ENCODE measurements at regions not wholly inside any gene's neighbourhood (a gene's known extent, or its start where the extent isn't known, plus 50 kb on each side); places are given as distances from the start of the nearest gene placed in this dataset.
"Not testable (repeated sequence)": the region's sequence is repeated elsewhere in the genome, so short reads cannot be mapped to it uniquely, and the experiment has no call there.

DNA sequence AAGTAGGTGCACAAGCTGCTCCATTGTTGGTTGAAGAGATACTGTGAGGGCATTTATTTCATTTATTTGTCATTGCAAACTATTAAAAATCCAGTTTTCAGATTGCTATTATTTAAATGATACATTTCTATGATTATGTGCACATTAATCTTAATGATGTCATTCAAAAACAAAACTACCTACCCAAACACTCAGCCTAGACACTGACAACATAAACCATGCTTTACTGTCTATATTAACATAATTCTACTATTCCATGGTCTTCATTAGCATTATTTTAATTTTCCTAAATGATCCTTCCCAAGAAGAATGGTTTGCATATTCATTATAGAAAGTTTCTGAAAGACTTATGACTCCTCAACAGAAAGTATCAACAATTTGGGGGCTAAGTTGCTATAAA lies 813.0 kb upstream of the SLITRK5 start:
- no peak for DNase-seq (ENCODE audit: low spot score)

GRCh38 chr13:86862137-86862536 lies 809.0 kb upstream of the SLITRK5 start:
- no peak for DNase-seq (ENCODE audit: low spot score)

DNA sequence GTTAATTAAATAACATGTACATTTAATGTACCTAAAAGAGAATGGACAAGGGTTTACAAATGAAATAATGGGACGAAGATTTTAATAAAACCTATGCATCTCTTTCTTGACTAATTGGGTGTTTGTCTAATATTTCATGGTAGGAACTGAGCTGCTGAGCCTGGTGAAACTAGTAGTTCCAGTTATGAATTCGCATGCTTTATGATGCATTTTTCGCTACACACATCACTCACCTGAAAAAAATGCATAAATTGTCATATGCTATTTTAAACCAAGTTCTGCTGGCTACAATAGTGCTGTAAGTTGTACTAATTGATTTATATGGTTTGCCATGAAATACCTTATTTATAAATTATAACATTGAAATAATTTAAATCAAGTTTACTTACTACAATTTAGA lies 806.8 kb upstream of the SLITRK5 start:
- no peak for DNase-seq (ENCODE audit: low spot score)

- DNase-seq (ENCODE audit: low spot score) = no peak
Measured at GRCh38 chr13:86870444-86870843, 800.7 kb upstream of the SLITRK5 start.

DNA sequence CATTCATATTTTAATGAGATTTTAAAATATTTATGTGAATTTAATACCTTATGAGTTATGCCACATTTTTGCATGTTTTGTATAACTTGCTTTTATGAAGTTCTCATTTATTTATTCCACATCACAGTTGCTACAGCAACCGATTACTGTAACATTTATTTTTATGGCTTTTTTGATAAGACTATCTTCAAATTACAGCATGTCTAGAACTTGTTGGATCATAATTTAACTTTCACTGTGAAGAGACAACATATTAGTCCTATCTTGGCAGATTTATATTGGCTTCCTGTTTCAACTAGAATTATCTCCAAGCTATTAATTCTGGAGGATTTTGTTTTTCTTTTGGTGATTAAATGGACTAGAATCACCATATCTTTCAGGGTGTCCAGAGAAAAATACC lies 793.7 kb upstream of the SLITRK5 start:
- DNase-seq (ENCODE audit: low spot score) = no peak

DNA sequence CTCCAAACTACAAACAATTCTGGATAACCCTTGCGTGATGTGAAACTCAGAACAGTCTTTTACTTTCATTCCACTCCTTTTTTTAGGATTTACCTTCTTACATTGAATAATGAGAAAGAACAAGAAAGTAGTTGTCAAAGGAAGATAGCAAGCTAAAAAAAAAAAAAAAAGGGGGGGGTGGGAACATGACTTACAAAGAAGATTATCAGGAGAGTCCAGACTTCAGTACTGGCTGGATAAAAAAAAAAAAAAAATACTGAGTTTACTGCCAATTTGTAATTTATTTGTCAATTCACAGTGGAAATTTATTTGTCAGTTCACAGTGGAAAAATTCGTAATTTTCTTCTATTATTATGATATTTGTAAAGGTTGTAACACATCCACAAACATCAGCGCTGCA lies 792.4 kb upstream of the SLITRK5 start:
- DNase-seq (ENCODE audit: low spot score) = no peak

GRCh38 chr13:86881390-86881789 lies 789.8 kb upstream of the SLITRK5 start:
- DNase-seq (ENCODE audit: low spot score) = no peak

DNA sequence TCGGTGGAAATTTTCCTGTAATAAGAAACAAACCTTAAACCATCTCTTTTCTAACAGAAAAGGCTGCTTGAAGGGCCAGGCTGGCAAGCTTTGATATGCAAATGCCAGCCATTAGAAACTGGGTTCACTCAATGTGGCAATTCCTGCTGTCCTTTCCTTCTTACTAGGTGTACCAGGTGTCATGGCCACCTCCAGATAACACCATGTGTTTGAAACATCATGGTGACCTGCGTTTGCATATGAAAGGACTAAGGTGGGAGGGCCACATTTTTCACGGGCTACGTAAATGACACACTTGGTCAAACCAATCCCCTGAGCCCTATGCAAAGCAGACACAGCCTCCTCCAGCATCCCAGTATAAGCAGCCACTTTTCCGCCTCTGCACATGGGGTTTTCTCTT lies 789.1 kb upstream of the SLITRK5 start:
- no peak for DNase-seq (ENCODE audit: low spot score)

GRCh38 chr13:86882835-86883234 lies 788.3 kb upstream of the SLITRK5 start:
- no peak for DNase-seq (ENCODE audit: low spot score)

DNA sequence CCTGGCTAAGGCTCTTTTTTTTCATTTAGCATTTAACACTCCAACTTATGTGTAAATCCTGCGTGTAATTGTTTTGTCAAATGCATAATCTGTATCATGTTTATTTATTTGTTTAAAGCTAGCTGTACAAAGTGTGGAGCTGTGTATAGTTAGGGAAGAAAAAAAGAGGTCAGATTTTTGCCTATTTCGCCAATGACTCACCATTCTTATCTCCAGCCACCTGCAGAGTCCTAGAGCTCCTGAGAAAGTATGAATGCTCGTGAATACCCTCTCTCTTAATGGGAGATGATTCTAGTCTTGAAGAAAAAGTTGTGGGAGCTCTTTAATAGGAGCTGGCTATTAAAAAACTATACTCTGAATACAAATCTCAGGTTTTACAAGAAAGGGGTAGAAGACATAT lies 778.8 kb upstream of the SLITRK5 start:
- DNase-seq (ENCODE audit: low spot score) = no peak

- DNase-seq (ENCODE audit: low spot score) = no peak
Measured at GRCh38 chr13:86900906-86901305, 770.3 kb upstream of the SLITRK5 start.

DNA sequence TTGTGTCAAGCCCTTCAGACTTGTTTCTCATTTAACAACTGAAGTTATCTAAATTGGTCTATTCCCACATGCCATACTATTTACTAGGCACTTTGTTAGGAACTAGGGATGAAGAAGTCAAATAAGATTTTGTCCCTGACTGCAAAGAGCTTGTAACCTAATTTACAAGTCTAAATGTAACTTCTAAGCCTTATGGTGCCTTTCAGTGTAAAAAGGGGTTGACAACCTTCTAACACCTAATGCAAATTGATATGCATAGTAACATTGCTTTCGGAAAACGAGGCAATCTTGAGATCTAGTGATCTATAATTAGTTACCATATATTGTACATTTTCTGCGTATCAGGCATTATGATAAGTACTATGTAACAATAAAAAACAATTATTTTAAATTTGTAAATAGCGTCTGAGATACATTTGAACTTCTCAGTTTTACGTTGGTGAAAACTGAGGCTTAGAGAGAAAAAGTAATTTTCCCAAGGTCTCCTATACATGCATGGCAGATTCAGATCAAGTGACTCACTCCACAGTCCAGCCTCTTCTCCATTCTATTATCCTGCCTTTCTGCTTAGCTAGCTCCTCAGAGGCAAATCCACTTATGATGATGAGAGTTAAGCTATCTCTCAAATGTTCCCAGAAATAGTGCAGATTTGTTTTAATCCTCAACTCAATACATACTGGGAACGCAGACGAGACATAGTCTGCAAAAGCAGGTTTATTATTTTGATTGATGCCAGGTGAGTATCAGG lies 764.9 kb upstream of the SLITRK5 start:
- DNase-seq (ENCODE audit: low spot score) = peak; percentile 30

- no peak for DNase-seq (ENCODE audit: low spot score)
Measured at GRCh38 chr13:86907156-86907555, 764.0 kb upstream of the SLITRK5 start.

DNA sequence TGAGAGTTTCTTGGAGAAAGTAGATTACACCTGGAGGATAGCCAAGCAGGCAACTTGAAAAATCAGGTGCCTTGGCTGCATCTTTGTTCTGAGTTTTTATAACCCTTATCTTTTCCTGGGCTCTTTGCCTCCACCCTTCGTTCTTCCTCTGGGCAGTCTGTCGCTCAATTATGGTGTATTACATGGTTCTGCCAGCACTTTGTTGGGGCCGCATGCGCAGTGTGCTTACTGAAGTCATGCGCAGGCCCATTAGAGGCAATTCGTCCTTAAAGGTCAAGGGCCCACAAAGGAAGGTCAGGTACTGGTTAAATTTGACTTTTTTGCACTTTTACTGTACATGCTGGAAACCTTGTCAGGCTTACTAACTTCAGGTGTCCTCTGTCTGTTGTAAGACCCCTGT lies 761.9 kb upstream of the SLITRK5 start:
- no peak for DNase-seq (ENCODE audit: low spot score)

GRCh38 chr13:86914757-86915156 lies 756.4 kb upstream of the SLITRK5 start:
- DNase-seq (ENCODE audit: low spot score) = no peak

GRCh38 chr13:86917438-86917837 lies 753.7 kb upstream of the SLITRK5 start:
- DNase-seq (ENCODE audit: low spot score) = not testable (repeated sequence)

GRCh38 chr13:86918682-86919081 lies 752.5 kb upstream of the SLITRK5 start:
- no peak for DNase-seq (ENCODE audit: low spot score)

DNA sequence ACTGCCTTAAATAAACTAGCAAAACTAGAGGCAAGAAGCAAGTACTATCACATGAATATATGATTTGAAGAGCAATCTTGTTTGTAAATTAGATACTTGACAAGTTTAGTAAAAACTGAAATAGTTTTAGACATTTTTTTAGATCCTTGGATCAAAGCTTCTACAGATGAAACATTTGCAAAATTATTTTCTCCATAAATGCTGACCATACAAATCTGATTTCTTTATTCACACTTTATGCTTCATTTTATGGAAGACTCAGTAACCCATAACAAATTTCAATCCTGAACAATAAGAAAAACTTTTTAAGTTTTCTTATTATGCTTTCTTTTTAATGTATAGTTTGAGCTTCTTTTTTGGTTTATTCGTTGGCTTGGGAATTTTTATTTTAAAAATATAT lies 750.2 kb upstream of the SLITRK5 start:
- no peak for DNase-seq (ENCODE audit: low spot score)

DNA sequence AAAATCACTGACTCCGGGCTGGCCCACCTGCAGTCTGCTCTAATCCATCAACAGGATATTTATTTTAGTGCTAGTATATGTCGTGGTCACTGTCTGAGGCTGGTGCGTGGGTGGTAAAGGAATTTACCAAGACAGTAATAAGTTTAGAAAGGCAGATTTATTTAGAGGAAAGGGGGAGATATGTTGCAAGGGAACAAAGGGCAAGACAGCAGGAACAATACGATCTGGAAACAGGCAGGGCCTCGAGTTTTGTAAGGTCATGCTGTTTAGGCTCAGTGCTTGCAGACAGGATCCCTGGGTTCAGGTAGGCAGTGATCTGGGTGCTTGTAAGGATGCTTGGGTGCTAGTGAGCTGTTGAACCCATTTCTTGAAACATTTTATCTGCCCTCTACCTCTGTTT lies 748.2 kb upstream of the SLITRK5 start:
- no peak for DNase-seq (ENCODE audit: low spot score)

GRCh38 chr13:86926916-86927315 lies 744.3 kb upstream of the SLITRK5 start:
- not testable (repeated sequence) for DNase-seq (ENCODE audit: low spot score)

DNA sequence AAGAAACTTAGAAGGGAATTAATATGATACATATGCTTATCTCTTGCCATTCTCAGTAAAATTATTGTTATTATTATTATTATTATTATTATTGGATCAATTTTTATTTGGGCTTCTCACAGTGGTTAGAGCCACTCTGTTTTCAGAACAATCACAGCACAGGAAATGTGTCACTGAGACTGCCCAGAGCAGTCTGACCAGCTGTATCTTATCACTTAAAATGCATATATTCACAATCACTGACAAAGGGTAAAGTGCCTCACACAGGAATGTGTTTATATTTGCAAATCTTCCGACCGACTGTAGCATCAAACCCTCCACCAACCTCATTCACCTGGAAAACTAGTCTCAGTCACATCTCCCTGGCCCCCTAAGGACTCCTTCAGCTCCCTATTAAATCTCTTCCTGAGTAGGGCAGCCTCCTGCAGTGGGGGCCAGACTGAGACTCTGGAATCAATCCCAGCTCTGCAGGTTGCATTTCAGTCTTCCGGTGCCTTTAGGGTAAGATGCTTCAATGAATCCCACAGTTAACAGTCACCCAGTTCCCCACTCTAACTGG lies 738.3 kb upstream of the SLITRK5 start:
- no peak for DNase-seq (ENCODE audit: low spot score)

GRCh38 chr13:86933676-86934075 lies 737.5 kb upstream of the SLITRK5 start:
- DNase-seq (ENCODE audit: low spot score) = no peak

DNA sequence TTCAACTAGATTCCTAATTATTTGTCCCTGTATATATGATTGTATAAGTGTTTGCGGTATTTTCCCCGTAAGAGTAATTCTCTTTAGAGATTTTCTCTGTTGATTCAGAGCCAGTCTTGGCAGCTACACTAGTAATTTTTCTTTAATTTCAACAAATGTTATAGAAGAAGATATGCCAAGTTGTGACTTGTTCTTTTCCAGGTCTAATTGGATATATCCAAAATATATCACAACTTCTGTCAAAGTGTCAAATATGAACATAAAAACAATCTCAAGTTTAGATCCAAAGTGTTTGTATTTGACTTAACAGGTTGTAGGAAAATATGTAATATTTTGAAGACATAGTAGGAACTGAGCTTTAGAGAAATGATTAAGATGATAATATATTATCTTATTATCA lies 733.9 kb upstream of the SLITRK5 start:
- no peak for DNase-seq (ENCODE audit: low spot score)

GRCh38 chr13:86945584-86945983 lies 725.6 kb upstream of the SLITRK5 start:
- no peak for DNase-seq (ENCODE audit: low spot score)
